OCI-LY7 (cell line): ENCODE measurements at regions not wholly inside any gene's neighbourhood (a gene's known extent, or its start where the extent isn't known, plus 50 kb on each side); places are given as distances from the start of the nearest gene placed in this dataset.

Experiments
- BruUV-seq: library from RNA; stranded (reverse); fragments of 400-500 nt; replicated peaks from 2 replicates; lab custom pipeline; 2021; lab: Mats Ljungman, UMichigan
- CTCF ChIA-PET: fragments of 300-600 bp; sonication (Branson Sonifier 250); formaldehyde crosslinking; loops from one replicate; lab custom pipeline; 2022; ENCODE audit warnings: antibody characterized with exemption; ENCODE audit not compliant: unreplicated experiment; lab: Charles Lee
- POLR2A ChIA-PET: fragments of 300-600 bp; sonication (Branson Sonifier 250); formaldehyde crosslinking; loops from one replicate; lab custom pipeline; 2022; ENCODE audit warnings: antibody characterized with exemption; lab: Charles Lee
- DNase-seq: peaks from one replicate; pipeline ENCODE4 v3.0.0-alpha.2; 2015; ENCODE audit warnings: low spot score
- H2AFZ ChIP-seq: fragments of 200-600 bp; sonication (generic), shearing (Covaris generic); 2 replicates; pipeline ENCODE4 v1.6.1; 2014; ENCODE audit warnings: mild to moderate bottlenecking, antibody characterized with exemption, low read length, moderate library complexity
- H3K27ac ChIP-seq: fragments of 200-600 bp; sonication (generic); 2 replicates; pipeline ENCODE4 v1.5.1; 2014; ENCODE audit warnings: mixed run types, low read depth, mild to moderate bottlenecking, moderate library complexity, low read length, inconsistent platforms; ENCODE audit not compliant: poor library complexity, severe bottlenecking
- H3K36me3 ChIP-seq: fragments of 200-600 bp; sonication (generic); 2 replicates; pipeline ENCODE4 v1.6.1; 2014; ENCODE audit warnings: mild to moderate bottlenecking, antibody characterized with exemption, low read length, moderate library complexity, mixed read lengths; ENCODE audit not compliant: insufficient read depth
- H3K4me1 ChIP-seq: fragments of 200-600 bp; sonication (generic); 2 replicates; pipeline ENCODE4 v1.5.1; 2014; ENCODE audit warnings: mild to moderate bottlenecking, low read length; ENCODE audit not compliant: insufficient read depth, poor library complexity, severe bottlenecking
- H3K4me2 ChIP-seq: fragments of 200-600 bp; sonication (generic); 2 replicates; pipeline ENCODE4 v1.6.1; 2014; ENCODE audit warnings: mild to moderate bottlenecking, low read length
- H3K4me3 ChIP-seq: fragments of 200-600 bp; sonication (generic); 2 replicates; pipeline ENCODE4 v1.5.1; 2014; ENCODE audit warnings: mild to moderate bottlenecking, low read depth, low read length; ENCODE audit not compliant: poor library complexity, severe bottlenecking
- H3K79me2 ChIP-seq: fragments of 200-600 bp; sonication (generic); 2 replicates; pipeline ENCODE4 v1.6.1; 2016; ENCODE audit warnings: low read depth, mild to moderate bottlenecking, low read length, moderate library complexity, mixed read lengths; ENCODE audit not compliant: insufficient read depth
- H3K9me2 ChIP-seq: fragments of 200-600 bp; sonication (generic); 2 replicates; pipeline ENCODE4 v1.6.1; 2016; ENCODE audit warnings: mild to moderate bottlenecking, low read length, mixed read lengths; ENCODE audit not compliant: insufficient read depth
- H3K9me3 ChIP-seq: fragments of 200-600 bp; sonication (generic); 2 replicates; pipeline ENCODE4 v1.6.1; 2014; ENCODE audit warnings: mild to moderate bottlenecking, mixed run types, low read length, mixed read lengths
- H4K20me1 ChIP-seq: fragments of 200-600 bp; sonication (generic); 2 replicates; pipeline ENCODE4 v1.6.1; 2014; ENCODE audit warnings: mild to moderate bottlenecking, antibody characterized with exemption, low read length, moderate library complexity, mixed read lengths; ENCODE audit not compliant: insufficient read depth
- EZH2phosphoT487 ChIP-seq: fragments of 200-600 bp; sonication (generic); IDR thresholded peaks from 2 replicates; pipeline ENCODE4 v1.6.1; 2018; ENCODE audit warnings: low read depth, borderline replicate concordance, mild to moderate bottlenecking, mixed run types, antibody characterized with exemption, low read length, moderate library complexity, mixed read lengths
- intact Hi-C: fragments of 100-400 bp; cut with micrococcal nuclease; formaldehyde crosslinking; loops from one replicate; pipeline ENCODE4 v1.10.0; 2022; ENCODE audit not compliant: unreplicated experiment
- TF ChIP-seq, protein P1 (sequence below): fragments of 200-600 bp; sonication (generic); conservative IDR thresholded peaks from 2 replicates; pipeline ENCODE4 v1.5.1; 2014; ENCODE audit warnings: mild to moderate bottlenecking, antibody characterized with exemption, low read length, moderate library complexity, mixed read lengths

DNA sequence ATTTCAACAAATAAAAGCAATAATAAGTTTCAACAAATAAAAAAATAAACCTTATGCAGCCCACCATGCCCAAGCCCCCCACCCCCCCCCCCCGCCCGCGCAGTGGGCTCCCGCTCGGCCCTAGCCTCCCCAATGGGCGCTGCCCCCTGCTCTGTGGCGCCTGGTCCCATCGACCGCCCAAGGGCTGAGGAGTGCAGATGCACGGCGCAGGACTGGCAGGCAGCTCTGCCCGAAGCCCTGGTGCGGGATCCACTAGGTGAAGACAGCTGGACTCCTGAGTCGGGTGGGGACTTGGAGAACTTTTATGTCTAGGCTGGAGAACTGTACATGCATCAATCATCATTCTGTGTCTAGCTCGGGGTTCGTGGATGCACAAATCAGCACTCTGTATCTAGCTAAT lies 779.6 kb downstream of the DACH1 start:
- intact Hi-C loops = no loop called here
- H3K36me3 ChIP-seq = no peaks in the 10 kb centered on the region
- H2AFZ ChIP-seq = no peak overlapping the region
- no TSS peak for BruUV-seq
- H3K79me2 ChIP-seq = no peaks in the 10 kb centered on the region
- H3K9me2 ChIP-seq = no peaks in the 10 kb centered on the region
- H4K20me1 ChIP-seq = no peaks in the 10 kb centered on the region
- H3K4me1 ChIP-seq = no peaks in the 10 kb centered on the region
- TF ChIP-seq EZH2phosphoT487 = no peak
- TF ChIP-seq, protein P1, sequence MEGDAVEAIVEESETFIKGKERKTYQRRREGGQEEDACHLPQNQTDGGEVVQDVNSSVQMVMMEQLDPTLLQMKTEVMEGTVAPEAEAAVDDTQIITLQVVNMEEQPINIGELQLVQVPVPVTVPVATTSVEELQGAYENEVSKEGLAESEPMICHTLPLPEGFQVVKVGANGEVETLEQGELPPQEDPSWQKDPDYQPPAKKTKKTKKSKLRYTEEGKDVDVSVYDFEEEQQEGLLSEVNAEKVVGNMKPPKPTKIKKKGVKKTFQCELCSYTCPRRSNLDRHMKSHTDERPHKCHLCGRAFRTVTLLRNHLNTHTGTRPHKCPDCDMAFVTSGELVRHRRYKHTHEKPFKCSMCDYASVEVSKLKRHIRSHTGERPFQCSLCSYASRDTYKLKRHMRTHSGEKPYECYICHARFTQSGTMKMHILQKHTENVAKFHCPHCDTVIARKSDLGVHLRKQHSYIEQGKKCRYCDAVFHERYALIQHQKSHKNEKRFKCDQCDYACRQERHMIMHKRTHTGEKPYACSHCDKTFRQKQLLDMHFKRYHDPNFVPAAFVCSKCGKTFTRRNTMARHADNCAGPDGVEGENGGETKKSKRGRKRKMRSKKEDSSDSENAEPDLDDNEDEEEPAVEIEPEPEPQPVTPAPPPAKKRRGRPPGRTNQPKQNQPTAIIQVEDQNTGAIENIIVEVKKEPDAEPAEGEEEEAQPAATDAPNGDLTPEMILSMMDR = no peak
- CTCF ChIA-PET = no interaction called here
- POLR2A ChIA-PET = no interaction called here
- H3K4me3 ChIP-seq = no peak overlapping the region
- no peak for DNase-seq
- H3K9me3 ChIP-seq = no peaks in the 10 kb centered on the region
- no peak overlapping the region for H3K27ac ChIP-seq
- H3K4me2 ChIP-seq = no peak overlapping the region

DNA sequence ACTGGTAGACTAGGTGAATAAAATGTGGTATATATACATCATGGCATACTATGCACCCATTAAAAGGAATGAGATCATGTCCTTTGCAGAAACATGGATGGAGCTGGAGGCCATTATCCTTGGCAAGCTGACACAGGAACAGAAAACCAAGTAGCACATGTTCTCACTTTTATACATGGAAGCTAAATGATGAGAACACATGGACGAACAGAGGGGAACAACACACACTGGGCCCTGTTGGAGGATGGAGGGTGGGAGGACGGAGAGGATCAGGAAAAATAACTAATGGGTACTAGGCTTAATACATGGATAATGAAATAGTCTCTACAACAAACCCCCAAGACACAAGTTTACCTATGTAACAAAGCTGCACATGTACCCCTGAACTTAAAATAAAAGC lies 780.0 kb downstream of the DACH1 start:
- Histone ChIP-seq H2AFZ (no peak overlapping the region), H3K4me3 (no peak overlapping the region), H3K4me2 (no peak overlapping the region), H3K4me1 (no peaks in the 10 kb centered on the region), H3K9me2 (no peaks in the 10 kb centered on the region), H4K20me1 (no peaks in the 10 kb centered on the region), H3K9me3 (no peaks in the 10 kb centered on the region), H3K27ac (no peak overlapping the region), H3K79me2 (no peaks in the 10 kb centered on the region), H3K36me3 (no peaks in the 10 kb centered on the region)
- no peak for DNase-seq
- TF ChIP-seq, protein P1 = no peak
- TF ChIP-seq EZH2phosphoT487 = no peak
- intact Hi-C loops = no loop called here
- no TSS peak for BruUV-seq
- ChIA-PET CTCF (no interaction called here), POLR2A (no interaction called here)

DNA sequence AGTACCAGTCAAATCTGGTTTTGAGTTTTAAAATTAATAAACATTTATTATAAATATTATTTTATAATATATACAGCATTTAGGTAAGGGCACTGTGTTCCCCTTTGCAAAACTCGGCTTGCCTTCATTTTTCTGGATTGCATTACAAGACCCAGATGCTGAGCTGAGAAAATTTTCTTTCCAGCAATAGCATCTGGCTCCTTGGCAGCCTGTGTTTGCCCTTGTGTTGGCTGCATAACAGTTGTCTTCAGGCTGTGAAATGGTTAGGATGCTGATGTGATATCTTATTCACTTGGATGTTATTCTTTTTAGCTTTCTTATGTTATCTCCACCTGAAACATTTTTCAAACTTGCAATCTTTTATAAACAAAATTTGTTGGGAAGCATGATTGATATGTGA lies 784.4 kb downstream of the DACH1 start:
- Histone ChIP-seq H3K27ac (no peak overlapping the region), H3K36me3 (no peaks in the 10 kb centered on the region), H3K4me3 (no peak overlapping the region), H3K4me1 (no peaks in the 10 kb centered on the region), H3K9me3 (no peaks in the 10 kb centered on the region), H3K79me2 (no peaks in the 10 kb centered on the region), H3K9me2 (no peaks in the 10 kb centered on the region), H4K20me1 (no peaks in the 10 kb centered on the region), H2AFZ (no peak overlapping the region), H3K4me2 (no peak overlapping the region)
- DNase-seq = no peak
- intact Hi-C loops = no loop called here
- ChIA-PET POLR2A (no interaction called here), CTCF (no interaction called here)
- no TSS peak for BruUV-seq
- TF ChIP-seq EZH2phosphoT487 = no peak
- TF ChIP-seq, protein P1 = no peak
